DOHH2 (cell line): ENCODE measurements at regions not wholly inside any gene's neighbourhood (a gene's known extent, or its start where the extent isn't known, plus 50 kb on each side); places are given as distances from the start of the nearest gene placed in this dataset.

Experiments
- CTCF ChIP-seq: fragments of 200-600 bp; sonication (generic); IDR thresholded peaks from one replicate; pipeline ENCODE4 v1.5.1; 2014; ENCODE audit warnings: antibody characterized with exemption, mild to moderate bottlenecking, low read depth, low read length; ENCODE audit not compliant: poor library complexity, severe bottlenecking
- EZH2phosphoT487 ChIP-seq: fragments of 200-600 bp; sonication (generic); IDR thresholded peaks from 2 replicates; pipeline ENCODE4 v1.6.1; 2017; ENCODE audit warnings: borderline replicate concordance, mild to moderate bottlenecking, antibody characterized with exemption, low read length, moderate library complexity, mixed read lengths

DNA sequence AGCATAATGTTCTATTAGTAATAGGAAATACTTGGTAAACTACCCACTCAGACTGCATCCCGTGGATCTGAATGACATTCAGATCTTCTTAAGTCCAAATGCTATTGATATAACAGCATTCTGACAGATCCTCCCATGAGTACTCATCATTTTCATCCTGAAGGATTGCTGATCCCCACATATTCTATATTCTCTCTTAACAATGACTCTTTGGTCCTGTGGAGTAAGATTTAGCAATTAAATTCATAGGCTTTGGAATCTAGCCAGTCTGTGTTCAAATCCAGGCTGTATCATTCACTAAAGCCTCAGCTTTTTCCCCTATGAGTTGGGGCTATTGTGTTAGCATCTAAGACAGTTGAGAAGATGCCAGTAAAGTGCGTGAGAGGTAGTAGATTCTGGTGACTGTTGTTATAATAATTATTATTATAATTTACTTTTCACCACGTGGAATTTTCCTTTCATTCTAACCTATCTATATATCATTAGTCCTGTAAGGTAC, 591.3 kb upstream of the SYT4 start:
- TF ChIP-seq CTCF, result no peak
- no peak for TF ChIP-seq EZH2phosphoT487
